ENCODE measurements at regions not wholly inside any gene's neighbourhood (a gene's known extent, or its start where the extent isn't known, plus 50 kb on each side); places are given as distances from the start of the nearest gene placed in this dataset.

GRCh38 chr6:53440336-53440945 is 91.7 kb upstream of the ELOVL5 start:
- H3K36me3 ChIP-seq (ENCODE audit: control insufficient read depth, insufficient read depth, low read length) = no peaks in the 10 kb centered on the region
- H3K9me3 ChIP-seq (ENCODE audit: control insufficient read depth, low read length) = no peaks in the 10 kb centered on the region
- Mint-ChIP-seq H3K4me1 (no peaks in the 10 kb centered on the region), H3K9me3 (no peaks in the 10 kb centered on the region), H3K27ac (no peak overlapping the region), H3K36me3 (ENCODE audit: low read depth) (no peaks in the 10 kb centered on the region), H3K27me3 (ENCODE audit: insufficient read depth) (peaks cover 13% of the 10 kb centered on the region), H3K4me3 (no peak overlapping the region)
- no peak overlapping the region for H3K27ac ChIP-seq (ENCODE audit: low read depth, low read length)
- no peak for DNase-seq
- no peak overlapping the region for H3K4me3 ChIP-seq (ENCODE audit: low read length)
- peaks cover 20% of the 10 kb centered on the region for H3K27me3 ChIP-seq (ENCODE audit: control insufficient read depth, insufficient read depth, low read length, poor library complexity, severe bottlenecking)
- H3K9ac ChIP-seq (ENCODE audit: extremely low read depth, low read length, poor library complexity, severe bottlenecking) = no peak overlapping the region
- TF ChIP-seq, protein P1, sequence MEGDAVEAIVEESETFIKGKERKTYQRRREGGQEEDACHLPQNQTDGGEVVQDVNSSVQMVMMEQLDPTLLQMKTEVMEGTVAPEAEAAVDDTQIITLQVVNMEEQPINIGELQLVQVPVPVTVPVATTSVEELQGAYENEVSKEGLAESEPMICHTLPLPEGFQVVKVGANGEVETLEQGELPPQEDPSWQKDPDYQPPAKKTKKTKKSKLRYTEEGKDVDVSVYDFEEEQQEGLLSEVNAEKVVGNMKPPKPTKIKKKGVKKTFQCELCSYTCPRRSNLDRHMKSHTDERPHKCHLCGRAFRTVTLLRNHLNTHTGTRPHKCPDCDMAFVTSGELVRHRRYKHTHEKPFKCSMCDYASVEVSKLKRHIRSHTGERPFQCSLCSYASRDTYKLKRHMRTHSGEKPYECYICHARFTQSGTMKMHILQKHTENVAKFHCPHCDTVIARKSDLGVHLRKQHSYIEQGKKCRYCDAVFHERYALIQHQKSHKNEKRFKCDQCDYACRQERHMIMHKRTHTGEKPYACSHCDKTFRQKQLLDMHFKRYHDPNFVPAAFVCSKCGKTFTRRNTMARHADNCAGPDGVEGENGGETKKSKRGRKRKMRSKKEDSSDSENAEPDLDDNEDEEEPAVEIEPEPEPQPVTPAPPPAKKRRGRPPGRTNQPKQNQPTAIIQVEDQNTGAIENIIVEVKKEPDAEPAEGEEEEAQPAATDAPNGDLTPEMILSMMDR (conservative IDR thresholded peaks at IDR 0.05) = no peak
- H3K4me1 ChIP-seq (ENCODE audit: control insufficient read depth, insufficient read depth, low read length) = no peaks in the 10 kb centered on the region
- WGBS, 2 experiments (ENCODE audit: insufficient coverage in 1 of 2, insufficient read length in 1 of 2) = 81 to 82% methylated on average over 3 of the region's 3 CpGs

DNA sequence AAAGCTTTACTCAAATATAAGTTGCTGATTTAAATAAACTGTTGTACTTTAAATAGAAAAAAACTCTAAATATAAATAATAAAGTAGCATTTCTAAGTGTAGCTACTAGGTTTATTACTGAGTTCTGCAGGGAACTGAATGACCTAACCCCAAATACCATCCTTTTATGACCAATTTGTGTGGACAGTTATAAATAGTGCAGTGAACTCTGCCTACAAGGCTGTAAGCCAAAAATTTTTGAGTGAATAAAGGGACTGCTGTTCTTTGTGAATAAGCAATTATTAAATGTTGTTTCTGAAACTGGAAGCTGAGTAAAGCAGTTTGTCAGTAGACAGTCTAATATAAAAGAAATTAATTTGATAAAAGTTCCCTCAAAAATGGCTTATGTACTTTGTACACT is 90.8 kb upstream of the ELOVL5 start:
- no peaks in the 10 kb centered on the region for H3K36me3 ChIP-seq (ENCODE audit: control insufficient read depth, insufficient read depth, low read length)
- peaks cover 17% of the 10 kb centered on the region for H3K27me3 Mint-ChIP-seq (ENCODE audit: insufficient read depth)
- H3K4me1 Mint-ChIP-seq = no peaks in the 10 kb centered on the region
- H3K27me3 ChIP-seq (ENCODE audit: control insufficient read depth, insufficient read depth, low read length, poor library complexity, severe bottlenecking) = peaks cover 28% of the 10 kb centered on the region
- no peaks in the 10 kb centered on the region for H3K4me1 ChIP-seq (ENCODE audit: control insufficient read depth, insufficient read depth, low read length)
- TF ChIP-seq, protein P1 (conservative IDR thresholded peaks at IDR 0.05) = no peak
- H3K27ac Mint-ChIP-seq = no peak overlapping the region
- no peaks in the 10 kb centered on the region for H3K36me3 Mint-ChIP-seq (ENCODE audit: low read depth)
- no peak overlapping the region for H3K4me3 Mint-ChIP-seq
- H3K4me3 ChIP-seq (ENCODE audit: low read length) = no peak overlapping the region
- H3K9ac ChIP-seq (ENCODE audit: extremely low read depth, low read length, poor library complexity, severe bottlenecking) = no peak overlapping the region
- no peak for DNase-seq
- H3K9me3 Mint-ChIP-seq = no peaks in the 10 kb centered on the region
- no peaks in the 10 kb centered on the region for H3K9me3 ChIP-seq (ENCODE audit: control insufficient read depth, low read length)
- no peak overlapping the region for H3K27ac ChIP-seq (ENCODE audit: low read depth, low read length)

DNA sequence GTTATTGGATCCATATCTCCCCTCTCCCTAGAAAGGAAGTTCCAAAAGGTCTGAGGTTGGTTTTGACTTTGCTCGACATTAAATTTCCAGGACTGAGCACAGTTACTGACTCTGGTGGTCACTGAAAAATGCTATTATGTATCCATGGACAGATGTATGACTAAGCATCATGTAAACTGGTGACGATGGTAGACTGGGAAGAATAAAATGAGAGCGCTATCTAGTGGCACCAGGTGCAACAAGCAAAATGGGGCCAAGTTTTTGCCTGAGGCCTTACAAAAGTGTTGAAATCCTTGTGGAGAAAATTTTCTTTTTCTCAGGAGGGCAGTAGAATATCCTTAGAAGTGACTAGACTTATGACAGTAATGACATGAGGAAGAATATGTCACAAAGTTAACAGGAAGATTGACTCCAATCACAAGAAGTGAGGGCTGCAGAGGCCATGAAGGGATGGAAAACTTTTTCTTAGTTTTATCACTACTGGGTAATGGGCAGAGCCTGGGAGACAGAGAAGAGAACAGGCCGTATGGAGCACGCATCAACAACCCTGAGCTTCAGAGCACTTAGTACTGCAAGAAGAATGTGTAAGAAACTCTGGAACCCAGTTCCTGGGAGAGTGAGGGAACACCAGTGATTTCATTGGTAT is 88.9 kb upstream of the ELOVL5 start:
- no peak overlapping the region for H3K4me3 Mint-ChIP-seq
- H3K27ac Mint-ChIP-seq = no peak overlapping the region
- Histone ChIP-seq H3K27ac (ENCODE audit: low read depth, low read length) (no peak overlapping the region), H3K4me3 (ENCODE audit: low read length) (no peak overlapping the region), H3K9me3 (ENCODE audit: control insufficient read depth, low read length) (no peaks in the 10 kb centered on the region), H3K4me1 (ENCODE audit: control insufficient read depth, insufficient read depth, low read length) (no peaks in the 10 kb centered on the region), H3K9ac (ENCODE audit: extremely low read depth, low read length, poor library complexity, severe bottlenecking) (no peak overlapping the region), H3K36me3 (ENCODE audit: control insufficient read depth, insufficient read depth, low read length) (no peaks in the 10 kb centered on the region), H3K27me3 (ENCODE audit: control insufficient read depth, insufficient read depth, low read length, poor library complexity, severe bottlenecking) (peaks cover 45% of the 10 kb centered on the region)
- no peaks in the 10 kb centered on the region for H3K9me3 Mint-ChIP-seq
- H3K4me1 Mint-ChIP-seq = peaks cover 7% of the 10 kb centered on the region
- no peaks in the 10 kb centered on the region for H3K36me3 Mint-ChIP-seq (ENCODE audit: low read depth)
- H3K27me3 Mint-ChIP-seq (ENCODE audit: insufficient read depth) = peaks cover 33% of the 10 kb centered on the region
- peak; percentile 76 for DNase-seq
- 42 to 58% methylated on average over 3 to 5 of the region's 5 CpGs for WGBS, 2 experiments (ENCODE audit: insufficient coverage in 1 of 2, insufficient read length in 1 of 2)
- TF ChIP-seq, protein P1 (conservative IDR thresholded peaks at IDR 0.05) = peak; percentile 85

All from endodermal cell (in vitro differentiated cells).